ENCODE measurements at regions not wholly inside any gene's neighbourhood (a gene's known extent, or its start where the extent isn't known, plus 50 kb on each side); places are given as distances from the start of the nearest gene placed in this dataset.
A peak's percentile ranks its signal among the peaks of the same experiment; 100 is the strongest.

GRCh38 chr7:33661430-33662160, 243.7 kb upstream of the BMPER start:
- H3K27ac ChIP-seq: no peak overlapping the region

GRCh38 chr7:33666531-33666930, 238.8 kb upstream of the BMPER start:
- no peaks in the 10 kb centered on the region for H3K9me3 ChIP-seq
- H3K4me2 ChIP-seq: no peak overlapping the region
- H3K27me3 ChIP-seq: no peaks in the 10 kb centered on the region
- no peak overlapping the region for H3K27ac ChIP-seq
- H4K20me1 ChIP-seq: no peaks in the 10 kb centered on the region
- H3K4me1 ChIP-seq: peaks cover 19% of the 10 kb centered on the region
- H3K4me3 ChIP-seq: no peak overlapping the region
- no peak for TF ChIP-seq Cebpa-rat (IDR thresholded peaks at IDR 0.05)
- H3K9ac ChIP-seq: no peak overlapping the region
- H3K36me3 ChIP-seq: no peaks in the 10 kb centered on the region

More at GRCh38 chr7:33661430-33662160, 243.7 kb upstream of the BMPER start:
- H3K4me2 ChIP-seq: no peak overlapping the region
- no peak overlapping the region for H3K9ac ChIP-seq
- H3K27me3 ChIP-seq: no peaks in the 10 kb centered on the region
- no peak overlapping the region for H3K4me3 ChIP-seq
- no peaks in the 10 kb centered on the region for H3K9me3 ChIP-seq
- peaks cover 7% of the 10 kb centered on the region; the same call in 1 of the 2 replicates for H3K4me1 ChIP-seq
- no peaks in the 10 kb centered on the region for H3K36me3 ChIP-seq
- H4K20me1 ChIP-seq: no peaks in the 10 kb centered on the region
- no peak for TF ChIP-seq Cebpa-rat (IDR thresholded peaks at IDR 0.05)

GRCh38 chr7:33667196-33667595, 238.1 kb upstream of the BMPER start:
- no peak overlapping the region for H3K4me2 ChIP-seq
- no peak overlapping the region for H3K9ac ChIP-seq

GRCh38 chr7:33669251-33669670, 236.1 kb upstream of the BMPER start:
- TF ChIP-seq Cebpa-rat (IDR thresholded peaks at IDR 0.05): no peak
- 0 out of 2 replicates have a peak overlapping the region, but pooled peaks have one; percentile 6 for H3K4me2 ChIP-seq
- H3K27ac ChIP-seq: no peak overlapping the region
- H3K9me3 ChIP-seq: no peaks in the 10 kb centered on the region
- H3K9ac ChIP-seq: no peak overlapping the region
- H3K36me3 ChIP-seq: no peaks in the 10 kb centered on the region
- no peak overlapping the region for H3K4me3 ChIP-seq
- H4K20me1 ChIP-seq: no peaks in the 10 kb centered on the region
- peaks cover 33% of the 10 kb centered on the region for H3K4me1 ChIP-seq
- no peaks in the 10 kb centered on the region for H3K27me3 ChIP-seq

More at GRCh38 chr7:33667196-33667595, 238.1 kb upstream of the BMPER start:
- H3K27me3 ChIP-seq: no peaks in the 10 kb centered on the region
- H3K4me1 ChIP-seq: peaks cover 19% of the 10 kb centered on the region
- no peaks in the 10 kb centered on the region for H3K9me3 ChIP-seq
- H4K20me1 ChIP-seq: no peaks in the 10 kb centered on the region
- no peak overlapping the region for H3K4me3 ChIP-seq
- H3K36me3 ChIP-seq: no peaks in the 10 kb centered on the region
- no peak overlapping the region for H3K27ac ChIP-seq
- no peak for TF ChIP-seq Cebpa-rat (IDR thresholded peaks at IDR 0.05)

GRCh38 chr7:33671531-33672262, 233.6 kb upstream of the BMPER start:
- Histone ChIP-seq H3K27ac (peak overlapping the region; percentile 38), H3K36me3 (no peaks in the 10 kb centered on the region), H3K27me3 (no peaks in the 10 kb centered on the region), H3K4me3 (no peak overlapping the region), H3K4me2 (peak overlapping the region; percentile 75), H4K20me1 (no peaks in the 10 kb centered on the region), H3K9ac (no peak overlapping the region), H3K9me3 (no peaks in the 10 kb centered on the region), H3K4me1 (peaks cover 33% of the 10 kb centered on the region)
- TF ChIP-seq Cebpa-rat (IDR thresholded peaks at IDR 0.05): no peak

- Histone ChIP-seq H3K27ac (no peak overlapping the region), H3K36me3 (no peaks in the 10 kb centered on the region), H3K9me3 (no peaks in the 10 kb centered on the region), H3K4me1 (peaks cover 33% of the 10 kb centered on the region), H3K27me3 (no peaks in the 10 kb centered on the region), H3K4me3 (no peak overlapping the region), H4K20me1 (no peaks in the 10 kb centered on the region), H3K4me2 (peak overlapping the region; percentile 25; the same call in 1 of the 2 replicates), H3K9ac (no peak overlapping the region)
- no peak for TF ChIP-seq Cebpa-rat (IDR thresholded peaks at IDR 0.05)
These were observed 232.2 kb upstream of the BMPER start for GRCh38 chr7:33673029-33673700.

GRCh38 chr7:33674804-33675411, 230.4 kb upstream of the BMPER start:
- no peak overlapping the region for H3K27ac ChIP-seq
- H3K4me1 ChIP-seq: peaks cover 28% of the 10 kb centered on the region
- H3K4me2 ChIP-seq: no peak overlapping the region
- no peak overlapping the region for H3K9ac ChIP-seq
- no peaks in the 10 kb centered on the region for H4K20me1 ChIP-seq
- H3K36me3 ChIP-seq: no peaks in the 10 kb centered on the region
- no peak overlapping the region for H3K4me3 ChIP-seq
- H3K9me3 ChIP-seq: no peaks in the 10 kb centered on the region
- no peaks in the 10 kb centered on the region for H3K27me3 ChIP-seq
- TF ChIP-seq Cebpa-rat (IDR thresholded peaks at IDR 0.05): no peak

- Histone ChIP-seq H3K9ac (no peak overlapping the region), H3K27ac (no peak overlapping the region), H3K27me3 (no peaks in the 10 kb centered on the region), H4K20me1 (no peaks in the 10 kb centered on the region), H3K9me3 (no peaks in the 10 kb centered on the region), H3K4me2 (no peak overlapping the region), H3K4me3 (no peak overlapping the region), H3K36me3 (no peaks in the 10 kb centered on the region), H3K4me1 (peaks cover 12% of the 10 kb centered on the region)
- TF ChIP-seq Cebpa-rat (IDR thresholded peaks at IDR 0.05): no peak
These were observed 227.8 kb upstream of the BMPER start for GRCh38 chr7:33677556-33677955.

GRCh38 chr7:33678569-33679335, 226.6 kb upstream of the BMPER start:
- Histone ChIP-seq H3K9me3 (no peaks in the 10 kb centered on the region), H4K20me1 (no peaks in the 10 kb centered on the region), H3K4me2 (no peak overlapping the region), H3K27me3 (no peaks in the 10 kb centered on the region), H3K4me3 (no peak overlapping the region), H3K27ac (no peak overlapping the region), H3K9ac (no peak overlapping the region), H3K4me1 (peaks cover under 1% of the 10 kb centered on the region; the same call in 1 of the 2 replicates), H3K36me3 (no peaks in the 10 kb centered on the region)
- no peak for TF ChIP-seq Cebpa-rat (IDR thresholded peaks at IDR 0.05)
